ENCODE measurements at regions not wholly inside any gene's neighbourhood (a gene's known extent, or its start where the extent isn't known, plus 50 kb on each side); places are given as distances from the start of the nearest gene placed in this dataset.
"Not testable (repeated sequence)": the region's sequence is repeated elsewhere in the genome, so short reads cannot be mapped to it uniquely, and the experiment has no call there.

DNA sequence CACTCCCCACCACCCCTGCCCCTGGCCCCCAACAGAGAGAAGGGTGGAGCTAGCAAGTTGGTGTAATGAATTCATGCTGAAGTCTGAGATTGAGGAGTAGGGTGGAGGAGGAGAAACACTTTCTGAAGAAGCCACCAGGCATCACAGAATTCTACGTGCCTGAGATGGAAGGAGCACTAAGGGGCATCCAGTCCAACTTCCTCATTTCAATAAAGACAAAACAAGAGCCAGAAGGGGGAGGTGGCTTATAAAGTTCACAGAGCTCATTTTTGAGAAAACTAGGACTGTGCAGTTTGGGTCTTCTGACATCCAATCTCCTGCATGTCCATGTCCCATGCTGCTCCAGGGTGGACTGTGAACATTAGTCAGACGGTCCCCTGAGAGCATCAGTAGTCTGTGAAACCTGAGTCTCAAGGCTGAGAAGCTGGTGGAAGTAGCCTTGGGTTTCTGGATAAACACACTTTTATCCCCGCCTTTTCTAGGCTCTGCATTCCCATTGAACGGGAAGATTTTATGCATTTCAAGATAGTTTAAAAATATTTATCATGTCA, 77.7 kb downstream of the TRIM43 start:
- H4K8ac ChIP-seq (ENCODE audit: low read depth, low read length) = no peak overlapping the region
- no peak overlapping the region for H3K4me2 ChIP-seq (ENCODE audit: insufficient read depth, low read length, poor library complexity, severe bottlenecking)
- H3K9ac ChIP-seq (ENCODE audit: low read depth, low read length, poor library complexity) = no peak overlapping the region
- no peak overlapping the region for H4K91ac ChIP-seq (ENCODE audit: low read depth, low read length, poor library complexity)
- H2AFZ ChIP-seq (ENCODE audit: low read length) = no peak overlapping the region
- H3K18ac ChIP-seq (ENCODE audit: low read length) = no peak overlapping the region
- H3K27ac ChIP-seq (replicated peaks; ENCODE audit: low read length) = no peak overlapping the region
- H2BK15ac ChIP-seq (ENCODE audit: low read length) = no peak overlapping the region
- H3K14ac ChIP-seq (ENCODE audit: low read length) = no peak overlapping the region
- no peaks in the 10 kb centered on the region for H3K27me3 ChIP-seq (ENCODE audit: control insufficient read depth in 3 of 3, insufficient read depth in 3 of 3, low read depth in 1 of 3, low read length in 3 of 3)
- WGBS, 2 donors (ENCODE audit: extremely low coverage in 2 of 2, insufficient read length in 2 of 2, insufficient replicate concordance in 1 of 2) = no CpG with 5 or more reads among the region's 4 CpGs
- no peaks in the 10 kb centered on the region for H3K79me1 ChIP-seq (ENCODE audit: low read depth, low read length)
- no peak overlapping the region for H3K4me3 ChIP-seq (ENCODE audit: low read length in 2 of 2)
- no peaks in the 10 kb centered on the region for H3K9me3 ChIP-seq (replicated peaks in 1 of 2; ENCODE audit: control insufficient read depth in 2 of 2, insufficient read depth in 1 of 2, low read depth in 1 of 2, low read length in 2 of 2)
- H3K4me1 ChIP-seq (ENCODE audit: control insufficient read depth in 2 of 2, insufficient read depth in 1 of 2, low read depth in 1 of 2, low read length in 2 of 2) = peaks cover 5 to 7% of the 10 kb centered on the region in 2 donors
- H2BK12ac ChIP-seq (ENCODE audit: low read length) = no peak overlapping the region
- H3K36me3 ChIP-seq (replicated peaks in 1 of 2; ENCODE audit: control insufficient read depth in 2 of 2, insufficient read depth in 2 of 2, low read length in 2 of 2) = no peaks in the 10 kb centered on the region
- H2BK5ac ChIP-seq (ENCODE audit: low read length) = no peak overlapping the region
- no peak overlapping the region for H2AK5ac ChIP-seq (ENCODE audit: low read depth, low read length)
- no peak overlapping the region for H3K23ac ChIP-seq (ENCODE audit: low read depth, low read length, poor library complexity)
- H2BK120ac ChIP-seq (ENCODE audit: low read depth, low read length) = no peak overlapping the region
- H3K4ac ChIP-seq (ENCODE audit: low read length) = no peak overlapping the region
- no peak for DNase-seq (ENCODE audit: low spot score)

DNA sequence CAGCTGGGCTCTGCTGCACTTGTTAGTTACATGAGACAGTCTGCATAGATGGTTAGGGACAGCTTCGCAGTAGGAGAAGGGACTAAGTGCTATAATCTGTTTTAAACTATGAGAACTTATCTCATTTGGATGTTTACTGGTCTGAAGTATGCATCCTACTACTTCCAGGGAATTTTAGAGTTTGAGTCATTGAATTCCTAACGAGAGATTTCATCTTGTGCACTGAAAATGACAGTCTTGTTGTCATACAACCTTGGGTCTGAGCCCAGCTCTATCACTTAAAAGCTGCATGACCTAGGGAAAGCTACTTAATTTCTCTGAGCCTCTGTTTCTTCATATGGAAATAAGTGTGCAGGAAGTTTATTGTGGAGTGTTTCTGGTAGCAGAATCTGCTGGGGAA, 78.4 kb downstream of the TRIM43 start:
- no peak overlapping the region for H2AK5ac ChIP-seq (ENCODE audit: low read depth, low read length)
- H3K23ac ChIP-seq (ENCODE audit: low read depth, low read length, poor library complexity) = no peak overlapping the region
- no peak overlapping the region for H3K18ac ChIP-seq (ENCODE audit: low read length)
- no peak overlapping the region for H3K4ac ChIP-seq (ENCODE audit: low read length)
- no peak overlapping the region for H2BK120ac ChIP-seq (ENCODE audit: low read depth, low read length)
- WGBS, 2 donors (ENCODE audit: extremely low coverage in 2 of 2, insufficient read length in 2 of 2, insufficient replicate concordance in 1 of 2) = no CpG with 5 or more reads among the region's 2 CpGs
- H3K9me3 ChIP-seq (replicated peaks in 1 of 2; ENCODE audit: control insufficient read depth in 2 of 2, insufficient read depth in 1 of 2, low read depth in 1 of 2, low read length in 2 of 2) = no peaks in the 10 kb centered on the region
- no peak overlapping the region for H3K4me2 ChIP-seq (ENCODE audit: insufficient read depth, low read length, poor library complexity, severe bottlenecking)
- H4K91ac ChIP-seq (ENCODE audit: low read depth, low read length, poor library complexity) = no peak overlapping the region
- H2BK5ac ChIP-seq (ENCODE audit: low read length) = no peak overlapping the region
- no peaks in the 10 kb centered on the region for H3K79me1 ChIP-seq (ENCODE audit: low read depth, low read length)
- no peak overlapping the region for H2BK15ac ChIP-seq (ENCODE audit: low read length)
- no peak overlapping the region for H3K9ac ChIP-seq (ENCODE audit: low read depth, low read length, poor library complexity)
- H2AFZ ChIP-seq (ENCODE audit: low read length) = no peak overlapping the region
- H4K8ac ChIP-seq (ENCODE audit: low read depth, low read length) = no peak overlapping the region
- H3K27me3 ChIP-seq (ENCODE audit: control insufficient read depth in 3 of 3, insufficient read depth in 3 of 3, low read depth in 1 of 3, low read length in 3 of 3) = no peaks in the 10 kb centered on the region
- no peaks in the 10 kb centered on the region for H3K36me3 ChIP-seq (replicated peaks in 1 of 2; ENCODE audit: control insufficient read depth in 2 of 2, insufficient read depth in 2 of 2, low read length in 2 of 2)
- no peak overlapping the region for H3K14ac ChIP-seq (ENCODE audit: low read length)
- peaks cover 4 to 5% of the 10 kb centered on the region in 2 donors for H3K4me1 ChIP-seq (ENCODE audit: control insufficient read depth in 2 of 2, insufficient read depth in 1 of 2, low read depth in 1 of 2, low read length in 2 of 2)
- no peak overlapping the region for H3K4me3 ChIP-seq (ENCODE audit: low read length in 2 of 2)
- no peak for DNase-seq (ENCODE audit: low spot score)
- no peak overlapping the region for H3K27ac ChIP-seq (replicated peaks; ENCODE audit: low read length)
- H2BK12ac ChIP-seq (ENCODE audit: low read length) = no peak overlapping the region

DNA sequence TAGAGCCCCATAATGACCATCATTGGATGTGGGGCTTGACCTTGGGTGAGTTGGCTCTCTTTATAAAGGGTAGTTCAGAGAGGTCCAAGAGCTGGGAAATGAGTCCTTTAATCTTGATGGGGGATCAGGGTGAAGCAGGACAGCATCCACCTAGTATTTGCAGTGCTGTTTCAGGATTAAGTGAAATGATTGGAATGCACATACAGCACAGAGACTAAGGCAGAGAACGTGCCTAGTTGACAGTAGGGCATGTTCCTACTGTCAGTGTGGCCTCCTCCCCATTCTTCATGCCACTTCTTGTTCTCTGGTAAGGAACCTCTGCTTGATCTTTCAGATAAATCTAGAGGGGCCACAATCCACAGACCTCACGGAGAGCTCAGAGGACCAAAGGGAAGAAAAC, 78.9 kb downstream of the TRIM43 start:
- DNase-seq (ENCODE audit: low spot score) = no peak
- Histone ChIP-seq H3K4me1 (ENCODE audit: control insufficient read depth in 2 of 2, insufficient read depth in 1 of 2, low read depth in 1 of 2, low read length in 2 of 2) (peaks cover 4 to 5% of the 10 kb centered on the region in 2 donors), H3K9me3 (replicated peaks in 1 of 2; ENCODE audit: control insufficient read depth in 2 of 2, insufficient read depth in 1 of 2, low read depth in 1 of 2, low read length in 2 of 2) (no peaks in the 10 kb centered on the region), H4K91ac (ENCODE audit: low read depth, low read length, poor library complexity) (no peak overlapping the region), H3K4me2 (ENCODE audit: insufficient read depth, low read length, poor library complexity, severe bottlenecking) (no peak overlapping the region), H4K8ac (ENCODE audit: low read depth, low read length) (no peak overlapping the region), H3K4me3 (ENCODE audit: low read length in 2 of 2) (no peak overlapping the region), H3K36me3 (replicated peaks in 1 of 2; ENCODE audit: control insufficient read depth in 2 of 2, insufficient read depth in 2 of 2, low read length in 2 of 2) (no peaks in the 10 kb centered on the region), H3K14ac (ENCODE audit: low read length) (no peak overlapping the region), H3K27ac (replicated peaks; ENCODE audit: low read length) (no peak overlapping the region), H2BK12ac (ENCODE audit: low read length) (no peak overlapping the region), H2BK15ac (ENCODE audit: low read length) (no peak overlapping the region), H2BK5ac (ENCODE audit: low read length) (no peak overlapping the region), H3K9ac (ENCODE audit: low read depth, low read length, poor library complexity) (no peak overlapping the region), H2BK120ac (ENCODE audit: low read depth, low read length) (no peak overlapping the region), H3K79me1 (ENCODE audit: low read depth, low read length) (no peaks in the 10 kb centered on the region), H2AFZ (ENCODE audit: low read length) (no peak overlapping the region), H3K4ac (ENCODE audit: low read length) (no peak overlapping the region), H3K27me3 (ENCODE audit: control insufficient read depth in 3 of 3, insufficient read depth in 3 of 3, low read depth in 1 of 3, low read length in 3 of 3) (no peaks in the 10 kb centered on the region), H3K23ac (ENCODE audit: low read depth, low read length, poor library complexity) (no peak overlapping the region), H3K18ac (ENCODE audit: low read length) (no peak overlapping the region), H2AK5ac (ENCODE audit: low read depth, low read length) (no peak overlapping the region)
- WGBS, 2 donors (ENCODE audit: extremely low coverage in 2 of 2, insufficient read length in 2 of 2, insufficient replicate concordance in 1 of 2) = no CpG with 5 or more reads among the region's 2 CpGs

DNA sequence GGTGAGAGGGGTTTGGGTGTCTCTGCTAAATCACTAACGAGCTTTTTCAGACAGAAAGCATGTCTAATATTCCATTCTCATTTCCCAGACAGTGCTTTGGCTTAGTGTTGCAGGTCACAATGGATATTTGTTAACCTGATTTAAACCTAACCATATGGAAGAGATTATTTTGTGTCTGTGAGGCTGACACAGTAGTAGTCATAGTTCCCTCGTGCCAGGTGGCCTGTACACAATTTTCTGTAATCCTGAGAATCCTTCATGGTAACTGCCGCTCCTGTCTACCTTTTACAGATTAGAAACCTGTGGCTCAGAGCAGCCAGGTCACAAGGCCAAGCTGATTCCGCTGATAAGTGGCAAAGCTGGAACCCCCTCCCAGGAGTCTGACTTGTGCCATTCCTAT, 79.4 kb downstream of the TRIM43 start:
- not testable (repeated sequence) for H3K27ac ChIP-seq (replicated peaks; ENCODE audit: low read length); H4K8ac ChIP-seq (ENCODE audit: low read depth, low read length); H3K36me3 ChIP-seq (replicated peaks in 1 of 2; ENCODE audit: control insufficient read depth in 2 of 2, insufficient read depth in 2 of 2, low read length in 2 of 2); H3K23ac ChIP-seq (ENCODE audit: low read depth, low read length, poor library complexity); H3K4ac ChIP-seq (ENCODE audit: low read length); H3K14ac ChIP-seq (ENCODE audit: low read length); H2AFZ ChIP-seq (ENCODE audit: low read length); H2AK5ac ChIP-seq (ENCODE audit: low read depth, low read length); H3K4me2 ChIP-seq (ENCODE audit: insufficient read depth, low read length, poor library complexity, severe bottlenecking); H2BK120ac ChIP-seq (ENCODE audit: low read depth, low read length); DNase-seq (ENCODE audit: low spot score); H3K27me3 ChIP-seq (ENCODE audit: control insufficient read depth in 3 of 3, insufficient read depth in 3 of 3, low read depth in 1 of 3, low read length in 3 of 3); H2BK12ac ChIP-seq (ENCODE audit: low read length); H2BK15ac ChIP-seq (ENCODE audit: low read length); H3K4me1 ChIP-seq (ENCODE audit: control insufficient read depth in 2 of 2, insufficient read depth in 1 of 2, low read depth in 1 of 2, low read length in 2 of 2); H3K79me1 ChIP-seq (ENCODE audit: low read depth, low read length); H3K18ac ChIP-seq (ENCODE audit: low read length); H4K91ac ChIP-seq (ENCODE audit: low read depth, low read length, poor library complexity); H3K9me3 ChIP-seq (replicated peaks in 1 of 2; ENCODE audit: control insufficient read depth in 2 of 2, insufficient read depth in 1 of 2, low read depth in 1 of 2, low read length in 2 of 2); H2BK5ac ChIP-seq (ENCODE audit: low read length); H3K4me3 ChIP-seq (ENCODE audit: low read length in 2 of 2); H3K9ac ChIP-seq (ENCODE audit: low read depth, low read length, poor library complexity)
- no CpG with 5 or more reads among the region's 4 CpGs for WGBS, 2 donors (ENCODE audit: extremely low coverage in 2 of 2, insufficient read length in 2 of 2, insufficient replicate concordance in 1 of 2)
